H1 (cell line): ENCODE measurements at regions not wholly inside any gene's neighbourhood (a gene's known extent, or its start where the extent isn't known, plus 50 kb on each side); places are given as distances from the start of the nearest gene placed in this dataset.

Source experiments
- CTCF ChIA-PET: fragments of 300-600 bp; sonication (Branson Sonifier 250); formaldehyde crosslinking; loops from one replicate; lab custom pipeline; 2021; ENCODE audit not compliant: partially characterized antibody; lab: Charles Lee
- POLR2A ChIA-PET: fragments of 300-600 bp; sonication (Branson Sonifier 250); formaldehyde crosslinking; loops from one replicate; lab custom pipeline; 2021; ENCODE audit warnings: inconsistent platforms; ENCODE audit not compliant: partially characterized antibody; lab: Charles Lee
- DNase-seq, 2 experiments: peaks; one replicate each; pipeline versions ENCODE4 v3.0.0 to v3.0.0-alpha.2; 2010 to 2022; ENCODE audit warnings: low spot score in 2 of 2, low read depth in 1 of 2, mixed read lengths in 1 of 2
- FAIRE-seq: peaks from 2 replicates; lab custom pipeline; 2011; peaks lifted over from hg19 to GRCh38; lab: Jason Lieb, UNC
- H2AFZ ChIP-seq: 2 replicates; pipeline ENCODE4 v1.8.1; 2012; ENCODE audit warnings: low read length, inconsistent platforms
- H2AK5ac ChIP-seq: 2 replicates; pipeline ENCODE4 v1.6.1; 2013; ENCODE audit warnings: low read depth, low read length
- H2BK120ac ChIP-seq: replicated peaks from 2 replicates; pipeline ENCODE3; 2013; ENCODE audit warnings: low read depth, low read length, inconsistent platforms
- H2BK12ac ChIP-seq: 2 replicates; pipeline ENCODE4 v1.6.1; 2013; ENCODE audit warnings: low read depth, low read length
- H2BK15ac ChIP-seq: 2 replicates; pipeline ENCODE4 v1.6.1; 2013; ENCODE audit warnings: low read length
- H2BK20ac ChIP-seq: 2 replicates; pipeline ENCODE4 v1.6.1; 2013; ENCODE audit warnings: low read length
- H2BK5ac ChIP-seq: 2 replicates; pipeline ENCODE4 v1.6.1; 2013; ENCODE audit warnings: low read depth, low read length
- H3K14ac ChIP-seq: 2 replicates; pipeline ENCODE4 v1.6.1; 2013; ENCODE audit warnings: inconsistent platforms; ENCODE audit not compliant: insufficient read length
- H3K18ac ChIP-seq: 2 replicates; pipeline ENCODE4 v1.6.1; 2013; ENCODE audit warnings: low read length; ENCODE audit errors: extremely low read depth
- H3K23ac ChIP-seq: 2 replicates; pipeline ENCODE4 v1.6.1; 2013; ENCODE audit warnings: inconsistent platforms; ENCODE audit not compliant: insufficient read length
- H3K23me2 ChIP-seq: 2 replicates; pipeline ENCODE4 v1.6.1; 2013; ENCODE audit warnings: low read depth, low read length
- H3K27ac ChIP-seq: 2 replicates; pipeline ENCODE4 v1.6.1; 2011; ENCODE audit warnings: low read depth, low read length, inconsistent platforms
- H3K27me3 ChIP-seq, 4 experiments: replicated peaks in 1 of 4; 1 replicate in 1 of 4; 2 replicates in 3 of 4; pipeline versions ENCODE4 v1.6.1 to v1.8.1; 2011 to 2013; ENCODE audit warnings: low read length in 3 of 4, mild to moderate bottlenecking in 3 of 4, inconsistent platforms in 2 of 4, mixed read lengths in 2 of 4, moderate library complexity in 1 of 4; ENCODE audit not compliant: control insufficient read depth in 3 of 4, insufficient read depth in 3 of 4; ENCODE audit errors: extremely low read depth in 1 of 4
- H3K36me3 ChIP-seq, 4 experiments: 2 replicates each; pipeline versions ENCODE4 v1.6.1 to v1.8.1; 2011 to 2013; ENCODE audit warnings: mild to moderate bottlenecking in 4 of 4, low read length in 3 of 4, moderate library complexity in 2 of 4, control low read depth in 1 of 4, inconsistent platforms in 1 of 4; ENCODE audit not compliant: insufficient read depth in 4 of 4, control insufficient read depth in 2 of 4
- H3K4ac ChIP-seq: replicated peaks from 2 replicates; pipeline ENCODE3; 2013; ENCODE audit warnings: low read length, low read depth, mixed read lengths, inconsistent platforms; ENCODE audit not compliant: insufficient read length
- H3K4me1 ChIP-seq, 4 experiments: replicated peaks in 1 of 4; 1 replicate in 1 of 4; 2 replicates in 3 of 4; pipeline versions ENCODE4 v1.6.1 to v1.8.1; 2011 to 2013; ENCODE audit warnings: low read length in 3 of 4, inconsistent platforms in 2 of 4, mixed read lengths in 1 of 4; ENCODE audit not compliant: insufficient read depth in 4 of 4, control insufficient read depth in 3 of 4
- H3K4me2 ChIP-seq, 2 experiments: 2 replicates each; pipeline versions ENCODE4 v1.6.1 to v1.8.1; 2011 to 2013; ENCODE audit warnings: low read depth in 2 of 2, low read length in 2 of 2, control low read depth in 1 of 2, inconsistent platforms in 1 of 2, mild to moderate bottlenecking in 1 of 2; ENCODE audit not compliant: insufficient read depth in 1 of 2
- H3K4me3 ChIP-seq, 4 experiments: fragments of 200-600, 300-600 bp in 1 of 4; sonication (generic), shearing (Covaris generic), sonication (Bioruptor Twin) in 1 of 4; 2 replicates each; pipeline versions ENCODE4 v1.5.1 to v1.8.1; 2011 to 2016; ENCODE audit warnings: low read length in 4 of 4, low read depth in 3 of 4, control low read depth in 2 of 4, inconsistent platforms in 2 of 4, mild to moderate bottlenecking in 2 of 4, mixed read lengths in 1 of 4, moderate library complexity in 1 of 4; ENCODE audit not compliant: insufficient read depth in 2 of 4; ENCODE audit errors: extremely low read depth in 1 of 4
- H3K56ac ChIP-seq: replicated peaks from 2 replicates; pipeline ENCODE3; 2013; ENCODE audit warnings: low read depth, mild to moderate bottlenecking, mixed read lengths, low read length, inconsistent platforms; ENCODE audit not compliant: insufficient read length
- H3K79me1 ChIP-seq: 2 replicates; pipeline ENCODE4 v1.6.1; 2013; ENCODE audit warnings: low read depth, low read length, control low read depth
- H3K79me2 ChIP-seq, 2 experiments: 2 replicates each; pipeline versions ENCODE4 v1.6.1 to v1.8.1; 2012 to 2013; ENCODE audit warnings: low read length in 2 of 2, mild to moderate bottlenecking in 2 of 2, inconsistent platforms in 1 of 2; ENCODE audit not compliant: insufficient read depth in 2 of 2, control insufficient read depth in 1 of 2
- H3K9ac ChIP-seq, 4 experiments: replicated peaks in 1 of 4; 1 replicate in 1 of 4; 2 replicates in 3 of 4; pipeline versions ENCODE4 v1.6.1 to v1.8.1; 2011 to 2013; ENCODE audit warnings: low read depth in 3 of 4, low read length in 3 of 4, control low read depth in 2 of 4, mild to moderate bottlenecking in 2 of 4, moderate library complexity in 2 of 4, inconsistent platforms in 1 of 4; ENCODE audit errors: extremely low read depth in 1 of 4
- H3K9me3 ChIP-seq, 2 experiments: 2 replicates each; pipeline versions ENCODE4 v1.6.1 to v1.8.1; 2012 to 2013; ENCODE audit warnings: mild to moderate bottlenecking in 2 of 2, moderate library complexity in 2 of 2, control low read depth in 1 of 2, inconsistent platforms in 1 of 2, low read depth in 1 of 2, low read length in 1 of 2, mixed read lengths in 1 of 2; ENCODE audit not compliant: insufficient read depth in 2 of 2
- H4K20me1 ChIP-seq, 2 experiments: replicated peaks in 1 of 2; 2 replicates each; pipeline versions ENCODE3 to v1.8.1; 2011 to 2013; ENCODE audit warnings: inconsistent platforms in 2 of 2, low read length in 2 of 2, mild to moderate bottlenecking in 1 of 2; ENCODE audit not compliant: insufficient read depth in 2 of 2, control insufficient read depth in 1 of 2
- H4K5ac ChIP-seq: 2 replicates; pipeline ENCODE4 v1.6.1; 2013; ENCODE audit warnings: low read length, low read depth, mixed read lengths, inconsistent platforms; ENCODE audit not compliant: insufficient read length
- H4K8ac ChIP-seq: 2 replicates; pipeline ENCODE4 v1.8.0; 2013; ENCODE audit warnings: mild to moderate bottlenecking, moderate library complexity, low read length, inconsistent platforms; ENCODE audit not compliant: insufficient read depth; ENCODE audit errors: extremely low read depth
- H4K91ac ChIP-seq: replicated peaks from 2 replicates; pipeline ENCODE3; 2013; ENCODE audit warnings: low read length, mixed read lengths, inconsistent platforms; ENCODE audit not compliant: insufficient read length
- CHD2 ChIP-seq: IDR thresholded peaks from 2 replicates; pipeline ENCODE4 v1.6.1; 2012; ENCODE audit warnings: low read length, improper control_type of control experiment
- CREB1 ChIP-seq: IDR thresholded peaks from 2 replicates; pipeline ENCODE4 v1.6.1; 2012; ENCODE audit warnings: inconsistent platforms
- CTBP2 ChIP-seq: IDR thresholded peaks from 2 replicates; pipeline ENCODE4 v1.7.0; 2011; ENCODE audit warnings: borderline replicate concordance, mild to moderate bottlenecking, moderate library complexity, mixed read lengths, low read length; ENCODE audit not compliant: insufficient read depth, insufficient read length
- EP300 ChIP-seq, 2 experiments: IDR thresholded peaks; 1 replicate in 1 of 2; 2 replicates in 1 of 2; pipeline ENCODE4 v1.6.1; 2011 to 2012; ENCODE audit warnings: low read depth in 2 of 2, low read length in 2 of 2, mild to moderate bottlenecking in 2 of 2, borderline replicate concordance in 1 of 2, inconsistent platforms in 1 of 2, moderate library complexity in 1 of 2
- GABPA ChIP-seq: IDR thresholded peaks from 2 replicates; pipeline ENCODE4 v1.6.1; 2011; ENCODE audit warnings: mild to moderate bottlenecking, low read length, moderate library complexity, borderline replicate concordance; ENCODE audit not compliant: insufficient read depth
- GTF2F1 ChIP-seq: IDR thresholded peaks from 2 replicates; pipeline ENCODE4 v1.6.1; 2012; ENCODE audit warnings: low read depth, low read length, improper control_type of control experiment, borderline replicate concordance
- HDAC2 ChIP-seq, 2 experiments: fragments of 300-600 bp in 1 of 2; sonication (generic) in 1 of 2; IDR thresholded peaks; 2 replicates each; pipeline ENCODE4 v1.6.1; 2011 to 2012; ENCODE audit warnings: low read depth in 2 of 2, low read length in 2 of 2, mild to moderate bottlenecking in 2 of 2, moderate library complexity in 2 of 2, borderline replicate concordance in 1 of 2, inconsistent platforms in 1 of 2
- HDAC6 ChIP-seq: IDR thresholded peaks from one replicate; pipeline ENCODE4 v1.7.1; 2012; ENCODE audit warnings: low read depth, mild to moderate bottlenecking, inconsistent platforms, low read length, moderate library complexity
- NANOG ChIP-seq: IDR thresholded peaks from 2 replicates; pipeline ENCODE4 v1.6.1; 2011; ENCODE audit warnings: low read length, low read depth, mild to moderate bottlenecking, inconsistent platforms; ENCODE audit not compliant: insufficient read depth, poor library complexity, severe bottlenecking
- POLR2A ChIP-seq, 2 experiments: IDR thresholded peaks; 1 replicate in 1 of 2; 2 replicates in 1 of 2; pipeline ENCODE4 v1.6.1; 2011; ENCODE audit warnings: low read depth in 2 of 2, low read length in 2 of 2, mild to moderate bottlenecking in 2 of 2; ENCODE audit errors: control extremely low read depth in 1 of 2
- TAF1 ChIP-seq: IDR thresholded peaks from 2 replicates; pipeline ENCODE4 v1.6.1; 2011; ENCODE audit warnings: mild to moderate bottlenecking, low read depth, low read length
- TBP ChIP-seq: IDR thresholded peaks from 2 replicates; pipeline ENCODE4 v1.6.1; 2011; ENCODE audit warnings: low read depth, low read length, improper control_type of control experiment
- WGBS, 2 experiments: shearing (Covaris generic) in 1 of 2; methylation state at CpG; one replicate each; pipeline versions ENCODE4 v1.1.6 to v1.1.7; 2013 to 2015; ENCODE audit warnings: low lambda C conversion rate in 2 of 2, mixed read lengths in 2 of 2, inconsistent platforms in 1 of 2, low coverage in 1 of 2, missing lambda C conversion rate in 1 of 2; ENCODE audit not compliant: insufficient replicate concordance in 2 of 2, insufficient coverage in 1 of 2, insufficient read length in 1 of 2; ENCODE audit errors: extremely low coverage in 1 of 2, missing lambda C conversion rate in 1 of 2; 5-methylcytosine and 5-hydroxymethylcytosine counted together
- TF ChIP-seq, protein P1 (sequence below): IDR thresholded peaks from 2 replicates; pipeline ENCODE4 v1.6.1; 2011; ENCODE audit warnings: low read depth, mild to moderate bottlenecking, low read length; ENCODE audit not compliant: insufficient read depth
- TF ChIP-seq, protein P2 (sequence below): IDR thresholded peaks from 2 replicates; pipeline ENCODE4 v1.6.1; 2012; ENCODE audit warnings: inconsistent platforms

DNA sequence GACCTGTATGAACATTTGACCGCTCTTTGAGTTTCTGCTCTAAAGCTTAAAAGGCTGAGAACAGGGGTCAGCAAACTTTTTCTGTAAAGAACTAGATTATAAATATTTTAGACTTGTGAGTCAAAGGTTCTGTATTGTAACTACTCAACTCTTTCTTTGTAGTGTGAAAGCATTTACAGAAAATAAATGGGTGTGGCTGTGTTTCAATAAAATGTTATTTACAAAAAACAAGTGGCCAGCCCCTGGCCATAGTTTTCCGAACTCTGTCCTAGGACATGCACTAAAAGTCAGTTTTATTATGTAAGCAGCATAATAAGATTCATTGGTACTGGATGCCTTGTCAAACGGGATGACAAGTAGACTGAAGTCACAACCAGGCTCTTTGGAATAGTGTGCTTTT is 434.9 kb downstream of the ZEB2 start:
- H3K23me2 ChIP-seq = no peaks in the 10 kb centered on the region
- DNase-seq = no peak
- no peak overlapping the region for H3K9ac ChIP-seq
- no peak overlapping the region for H4K91ac ChIP-seq
- no peak overlapping the region for H3K4ac ChIP-seq
- H3K18ac ChIP-seq = no peak overlapping the region
- H2AK5ac ChIP-seq = no peak overlapping the region
- no peak overlapping the region for H2AFZ ChIP-seq
- no peak overlapping the region for H3K56ac ChIP-seq
- H3K79me2 ChIP-seq = no peaks in the 10 kb centered on the region
- H3K14ac ChIP-seq = no peak overlapping the region
- no peak overlapping the region for H2BK120ac ChIP-seq
- no peak for FAIRE-seq
- no peaks in the 10 kb centered on the region for H3K36me3 ChIP-seq
- H2BK5ac ChIP-seq = no peak overlapping the region
- H4K8ac ChIP-seq = no peak overlapping the region
- no peak overlapping the region for H3K4me3 ChIP-seq
- no peak overlapping the region for H4K5ac ChIP-seq
- no peaks in the 10 kb centered on the region for H3K27me3 ChIP-seq
- WGBS, 2 experiments = 86% methylated on average over 3 of the region's 3 CpGs; no CpG with 5 or more reads in 1 of the 2 experiments
- no peaks in the 10 kb centered on the region for H4K20me1 ChIP-seq
- no peak overlapping the region for H3K27ac ChIP-seq
- H2BK15ac ChIP-seq = no peak overlapping the region
- no peaks in the 10 kb centered on the region for H3K4me1 ChIP-seq
- H3K79me1 ChIP-seq = no peaks in the 10 kb centered on the region
- H2BK20ac ChIP-seq = no peak overlapping the region
- H3K4me2 ChIP-seq = no peak overlapping the region
- H3K23ac ChIP-seq = no peak overlapping the region
- ChIA-PET POLR2A (no interaction called here), CTCF (no interaction called here)
- H2BK12ac ChIP-seq = no peak overlapping the region
- H3K9me3 ChIP-seq = no peaks in the 10 kb centered on the region
- TF ChIP-seq CHD2 (no peak), POLR2A (IDR thresholded peaks at IDR 0.05; ENCODE audit: control extremely low read depth in 1 of 2, low read depth in 2 of 2, low read length in 2 of 2) (no peak), TAF1 (no peak), GTF2F1 (no peak), EP300 (IDR thresholded peaks at IDR 0.05; ENCODE audit: borderline replicate concordance in 1 of 2, low read depth in 2 of 2, low read length in 2 of 2) (no peak), TBP (no peak), GABPA (no peak), HDAC2 (IDR thresholded peaks at IDR 0.05; ENCODE audit: borderline replicate concordance in 1 of 2, low read depth in 2 of 2, low read length in 2 of 2) (no peak), CTBP2 (no peak), CREB1 (no peak), HDAC6 (no peak), NANOG (no peak)
- TF ChIP-seq, protein P1, sequence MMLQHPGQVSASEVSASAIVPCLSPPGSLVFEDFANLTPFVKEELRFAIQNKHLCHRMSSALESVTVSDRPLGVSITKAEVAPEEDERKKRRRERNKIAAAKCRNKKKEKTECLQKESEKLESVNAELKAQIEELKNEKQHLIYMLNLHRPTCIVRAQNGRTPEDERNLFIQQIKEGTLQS = no peak
- TF ChIP-seq, protein P2, sequence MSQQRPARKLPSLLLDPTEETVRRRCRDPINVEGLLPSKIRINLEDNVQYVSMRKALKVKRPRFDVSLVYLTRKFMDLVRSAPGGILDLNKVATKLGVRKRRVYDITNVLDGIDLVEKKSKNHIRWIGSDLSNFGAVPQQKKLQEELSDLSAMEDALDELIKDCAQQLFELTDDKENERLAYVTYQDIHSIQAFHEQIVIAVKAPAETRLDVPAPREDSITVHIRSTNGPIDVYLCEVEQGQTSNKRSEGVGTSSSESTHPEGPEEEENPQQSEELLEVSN = no peak
